ENCODE measurements at regions not wholly inside any gene's neighbourhood (a gene's known extent, or its start where the extent isn't known, plus 50 kb on each side); places are given as distances from the start of the nearest gene placed in this dataset.

- DNase-seq, result no peak
- no peak for TF ChIP-seq CTCF (IDR thresholded peaks at IDR 0.05; ENCODE audit: unreplicated experiment)
- CTCF ChIA-PET, result no interaction called here
- no peak overlapping the region for H3K4me3 Mint-ChIP-seq (ENCODE audit: low read depth, unreplicated experiment)
- no peaks in the 10 kb centered on the region for H3K4me1 Mint-ChIP-seq (ENCODE audit: low read depth, unreplicated experiment)
- BruUV-seq (replicated peaks), result no TSS peak
- intact Hi-C loops (cut with micrococcal nuclease; ENCODE audit: unreplicated experiment), result no loop called here
- no peaks in the 10 kb centered on the region for H3K36me3 Mint-ChIP-seq (ENCODE audit: insufficient read depth, unreplicated experiment)
- no peaks in the 10 kb centered on the region for H3K9me3 Mint-ChIP-seq (ENCODE audit: low read depth, unreplicated experiment)
- H3K27me3 Mint-ChIP-seq (ENCODE audit: unreplicated experiment), result no peaks in the 10 kb centered on the region
- no peak overlapping the region for H3K27ac Mint-ChIP-seq (ENCODE audit: unreplicated experiment)
Measured at GRCh38 chr17:83005639-83006038, 73.8 kb upstream of the METRNL start.

GRCh38 chr17:83006515-83007455 lies 72.6 kb upstream of the METRNL start:
- intact Hi-C loops (cut with micrococcal nuclease; ENCODE audit: unreplicated experiment), result no loop called here
- no TSS peak for BruUV-seq (replicated peaks)
- CTCF ChIA-PET, result no interaction called here
- no peak overlapping the region for H3K4me3 Mint-ChIP-seq (ENCODE audit: low read depth, unreplicated experiment)
- H3K36me3 Mint-ChIP-seq (ENCODE audit: insufficient read depth, unreplicated experiment), result no peaks in the 10 kb centered on the region
- H3K4me1 Mint-ChIP-seq (ENCODE audit: low read depth, unreplicated experiment), result no peaks in the 10 kb centered on the region
- H3K9me3 Mint-ChIP-seq (ENCODE audit: low read depth, unreplicated experiment), result no peaks in the 10 kb centered on the region
- no peak for DNase-seq
- H3K27me3 Mint-ChIP-seq (ENCODE audit: unreplicated experiment), result no peaks in the 10 kb centered on the region
- TF ChIP-seq CTCF (IDR thresholded peaks at IDR 0.05; ENCODE audit: unreplicated experiment), result no peak
- no peak overlapping the region for H3K27ac Mint-ChIP-seq (ENCODE audit: unreplicated experiment)

DNA sequence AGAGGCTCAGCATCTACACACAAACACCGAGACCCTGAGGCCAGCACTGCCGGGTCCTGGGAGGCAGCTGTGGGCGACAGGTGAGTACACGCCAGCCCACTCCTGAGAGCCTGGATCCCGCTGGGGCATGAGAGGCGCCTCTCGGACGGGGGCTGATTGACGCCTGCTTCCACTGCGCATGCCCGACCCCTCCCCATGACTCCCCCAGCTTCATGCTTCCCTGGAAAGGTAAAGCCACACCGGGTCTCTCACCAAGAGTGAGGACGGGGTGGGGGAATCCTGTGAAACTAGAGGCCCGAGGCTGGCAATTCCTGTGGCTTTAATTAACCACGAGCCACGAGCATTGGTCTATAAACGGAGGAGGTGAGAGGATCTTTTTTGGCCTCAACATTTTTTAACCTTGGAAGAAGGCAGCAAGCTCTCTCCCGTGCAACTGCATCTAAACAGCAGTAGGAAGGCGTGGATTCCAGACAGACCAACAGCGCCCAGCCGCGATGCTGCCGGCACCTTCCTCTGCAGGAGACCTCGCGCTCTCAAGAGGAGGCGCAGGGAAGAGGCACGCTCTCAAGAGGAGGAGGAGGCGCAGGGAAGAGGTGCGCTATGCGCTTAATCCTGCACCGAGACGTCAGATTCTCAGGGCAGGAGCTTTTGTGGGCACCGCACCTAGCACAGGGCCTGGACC lies 71.8 kb upstream of the METRNL start:
- TF ChIP-seq CTCF (IDR thresholded peaks at IDR 0.05; ENCODE audit: unreplicated experiment), result no peak
- no peaks in the 10 kb centered on the region for H3K27me3 Mint-ChIP-seq (ENCODE audit: unreplicated experiment)
- H3K9me3 Mint-ChIP-seq (ENCODE audit: low read depth, unreplicated experiment), result no peaks in the 10 kb centered on the region
- no peak overlapping the region for H3K27ac Mint-ChIP-seq (ENCODE audit: unreplicated experiment)
- H3K4me1 Mint-ChIP-seq (ENCODE audit: low read depth, unreplicated experiment), result no peaks in the 10 kb centered on the region
- H3K36me3 Mint-ChIP-seq (ENCODE audit: insufficient read depth, unreplicated experiment), result no peaks in the 10 kb centered on the region
- H3K4me3 Mint-ChIP-seq (ENCODE audit: low read depth, unreplicated experiment), result no peak overlapping the region
- CTCF ChIA-PET, result interaction anchor here (0.7 kb wide), 1 partner anchor 44 kb away, joined by 3 read pairs; no protein-coding TSS in a partner anchor
- no TSS peak for BruUV-seq (replicated peaks)
- intact Hi-C loops (cut with micrococcal nuclease; ENCODE audit: unreplicated experiment), result no loop called here
- no peak for DNase-seq

GRCh38 chr17:83008186-83008510 lies 71.3 kb upstream of the METRNL start:
- CTCF ChIA-PET, result interaction anchor here (0.7 kb wide), 1 partner anchor 44 kb away, joined by 3 read pairs; no protein-coding TSS in a partner anchor
- no peaks in the 10 kb centered on the region for H3K27me3 Mint-ChIP-seq (ENCODE audit: unreplicated experiment)
- no peaks in the 10 kb centered on the region for H3K36me3 Mint-ChIP-seq (ENCODE audit: insufficient read depth, unreplicated experiment)
- intact Hi-C loops (cut with micrococcal nuclease; ENCODE audit: unreplicated experiment), result no loop called here
- DNase-seq, result no peak
- no peaks in the 10 kb centered on the region for H3K9me3 Mint-ChIP-seq (ENCODE audit: low read depth, unreplicated experiment)
- no TSS peak for BruUV-seq (replicated peaks)
- no peaks in the 10 kb centered on the region for H3K4me1 Mint-ChIP-seq (ENCODE audit: low read depth, unreplicated experiment)
- no peak for TF ChIP-seq CTCF (IDR thresholded peaks at IDR 0.05; ENCODE audit: unreplicated experiment)
- no peak overlapping the region for H3K4me3 Mint-ChIP-seq (ENCODE audit: low read depth, unreplicated experiment)
- H3K27ac Mint-ChIP-seq (ENCODE audit: unreplicated experiment), result no peak overlapping the region

Measured in Calu3 (cell line).